Smooth muscle cell (in vitro differentiated cells): ENCODE measurements at regions not wholly inside any gene's neighbourhood (a gene's known extent, or its start where the extent isn't known, plus 50 kb on each side); places are given as distances from the start of the nearest gene placed in this dataset.

Experiments used
- DNase-seq: peaks from one replicate; lab custom pipeline; 2025; ENCODE audit not compliant: unreplicated experiment; lab: John Stamatoyannopoulos, UW
- H2AFZ ChIP-seq: fragments of 200-600 bp; sonication (generic); 2 replicates; pipeline ENCODE4 v1.6.0; 2016; ENCODE audit warnings: antibody characterized with exemption, low read depth, mild to moderate bottlenecking
- H3F3A ChIP-seq: fragments of 200-600 bp; sonication (generic); 2 replicates; pipeline ENCODE4 v1.6.0; 2017; ENCODE audit warnings: antibody characterized with exemption, low read depth
- H3K27ac ChIP-seq: fragments of 200-600 bp; sonication (generic); 2 replicates; pipeline ENCODE4 v1.5.1; 2016; ENCODE audit warnings: low read depth, mild to moderate bottlenecking
- H3K27me3 ChIP-seq: fragments of 200-600 bp; sonication (generic); 2 replicates; pipeline ENCODE4 v1.6.1; 2016; ENCODE audit warnings: low read depth, mild to moderate bottlenecking
- H3K36me3 ChIP-seq: fragments of 200-600 bp; sonication (generic); 2 replicates; pipeline ENCODE4 v1.5.1; 2016; ENCODE audit warnings: low read depth
- H3K4me1 ChIP-seq: fragments of 200-600 bp; sonication (generic); 2 replicates; pipeline ENCODE4 v1.5.1; 2016; ENCODE audit warnings: low read depth
- H3K4me2 ChIP-seq: fragments of 200-600 bp; sonication (generic); 2 replicates; pipeline ENCODE4 v1.6.0; 2016; ENCODE audit warnings: mild to moderate bottlenecking
- H3K4me3 ChIP-seq: fragments of 200-600 bp; sonication (generic); 2 replicates; pipeline ENCODE4 v1.5.1; 2016; ENCODE audit warnings: mild to moderate bottlenecking
- H3K79me2 ChIP-seq: fragments of 200-600 bp; sonication (generic); 2 replicates; pipeline ENCODE4 v1.6.0; 2016; ENCODE audit warnings: low read depth, mild to moderate bottlenecking
- H3K9ac ChIP-seq: fragments of 200-600 bp; sonication (generic); 2 replicates; pipeline ENCODE4 v1.6.0; 2016; ENCODE audit warnings: low read depth
- H3K9me3 ChIP-seq: fragments of 200-600 bp; sonication (generic); replicated peaks from 2 replicates; pipeline ENCODE4 v1.5.1; 2016; ENCODE audit warnings: low read depth
- H4K20me1 ChIP-seq: fragments of 200-600 bp; sonication (generic); 2 replicates; pipeline ENCODE4 v1.6.0; 2016; ENCODE audit warnings: low read depth
- WGBS: methylation state at CpG from one replicate; pipeline ENCODE4 v1.1.7; 2016; ENCODE audit warnings: low lambda C conversion rate; 5-methylcytosine and 5-hydroxymethylcytosine counted together
- TF ChIP-seq, protein P1 (sequence below): fragments of 200-600 bp; sonication (generic); IDR thresholded peaks from 2 replicates; pipeline ENCODE4 v1.5.1; 2017; ENCODE audit warnings: borderline replicate concordance, mild to moderate bottlenecking, antibody characterized with exemption; ENCODE audit not compliant: insufficient read depth, poor library complexity, severe bottlenecking

DNA sequence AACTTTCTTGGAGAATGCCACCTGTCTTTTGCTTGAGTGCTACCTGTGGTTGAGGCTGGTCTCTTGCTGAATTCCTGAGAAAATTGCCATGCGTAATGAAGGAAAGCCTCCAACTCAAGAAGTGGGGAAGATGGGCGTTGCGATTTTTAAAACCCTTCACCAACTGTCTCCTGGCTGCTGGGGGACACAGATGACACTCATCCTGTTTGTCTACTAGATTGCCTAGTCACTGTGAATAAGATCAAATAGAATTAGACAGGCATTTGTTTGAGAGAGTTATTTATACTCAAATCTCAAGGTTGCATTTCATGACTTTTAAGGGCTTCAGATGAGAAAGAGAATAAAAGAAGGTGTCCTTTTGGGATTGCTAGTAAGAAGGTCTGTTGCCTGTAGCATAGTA is 84.3 kb upstream of the MTPN start:
- DNase-seq, result no peak
- 83% methylated on average over 3 of the region's 3 CpGs for WGBS
- TF ChIP-seq, protein P1, sequence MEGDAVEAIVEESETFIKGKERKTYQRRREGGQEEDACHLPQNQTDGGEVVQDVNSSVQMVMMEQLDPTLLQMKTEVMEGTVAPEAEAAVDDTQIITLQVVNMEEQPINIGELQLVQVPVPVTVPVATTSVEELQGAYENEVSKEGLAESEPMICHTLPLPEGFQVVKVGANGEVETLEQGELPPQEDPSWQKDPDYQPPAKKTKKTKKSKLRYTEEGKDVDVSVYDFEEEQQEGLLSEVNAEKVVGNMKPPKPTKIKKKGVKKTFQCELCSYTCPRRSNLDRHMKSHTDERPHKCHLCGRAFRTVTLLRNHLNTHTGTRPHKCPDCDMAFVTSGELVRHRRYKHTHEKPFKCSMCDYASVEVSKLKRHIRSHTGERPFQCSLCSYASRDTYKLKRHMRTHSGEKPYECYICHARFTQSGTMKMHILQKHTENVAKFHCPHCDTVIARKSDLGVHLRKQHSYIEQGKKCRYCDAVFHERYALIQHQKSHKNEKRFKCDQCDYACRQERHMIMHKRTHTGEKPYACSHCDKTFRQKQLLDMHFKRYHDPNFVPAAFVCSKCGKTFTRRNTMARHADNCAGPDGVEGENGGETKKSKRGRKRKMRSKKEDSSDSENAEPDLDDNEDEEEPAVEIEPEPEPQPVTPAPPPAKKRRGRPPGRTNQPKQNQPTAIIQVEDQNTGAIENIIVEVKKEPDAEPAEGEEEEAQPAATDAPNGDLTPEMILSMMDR, result no peak
- Histone ChIP-seq H3K27me3 (no peaks in the 10 kb centered on the region), H3K4me2 (no peak overlapping the region), H3K4me3 (no peak overlapping the region), H3K36me3 (no peaks in the 10 kb centered on the region), H3K4me1 (peaks cover 11% of the 10 kb centered on the region), H4K20me1 (no peaks in the 10 kb centered on the region), H3F3A (peaks cover 4% of the 10 kb centered on the region), H3K9ac (no peak overlapping the region), H3K79me2 (no peaks in the 10 kb centered on the region), H2AFZ (no peak overlapping the region), H3K27ac (no peak overlapping the region), H3K9me3 (no peaks in the 10 kb centered on the region)

DNA sequence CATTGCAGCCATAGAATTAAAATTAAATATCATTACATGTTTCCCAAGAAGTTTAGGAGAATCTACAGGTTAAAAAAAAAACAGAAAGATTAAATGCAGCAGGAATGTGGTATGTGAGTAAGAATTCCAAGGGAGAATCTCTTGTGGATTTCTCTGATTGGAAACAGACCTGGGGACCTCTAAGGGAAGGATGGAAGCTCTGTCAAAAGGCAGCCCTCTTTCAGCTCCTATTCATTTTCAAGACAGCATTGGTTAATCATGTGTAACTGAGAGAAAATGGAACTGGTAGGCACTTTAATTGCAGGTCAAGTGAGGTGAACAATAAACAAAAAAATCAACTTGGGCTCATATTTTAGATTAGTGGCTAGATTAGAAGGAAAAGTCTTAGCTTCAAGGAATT is 81.4 kb upstream of the MTPN start:
- Histone ChIP-seq H3K27ac (no peak overlapping the region), H4K20me1 (no peaks in the 10 kb centered on the region), H3K36me3 (no peaks in the 10 kb centered on the region), H3K79me2 (no peaks in the 10 kb centered on the region), H3K4me3 (no peak overlapping the region), H3K9ac (no peak overlapping the region), H3K9me3 (no peaks in the 10 kb centered on the region), H3K27me3 (no peaks in the 10 kb centered on the region), H2AFZ (no peak overlapping the region), H3K4me2 (no peak overlapping the region), H3F3A (peaks cover 1% of the 10 kb centered on the region), H3K4me1 (peaks cover 11% of the 10 kb centered on the region)
- TF ChIP-seq, protein P1, result no peak
- no peak for DNase-seq

DNA sequence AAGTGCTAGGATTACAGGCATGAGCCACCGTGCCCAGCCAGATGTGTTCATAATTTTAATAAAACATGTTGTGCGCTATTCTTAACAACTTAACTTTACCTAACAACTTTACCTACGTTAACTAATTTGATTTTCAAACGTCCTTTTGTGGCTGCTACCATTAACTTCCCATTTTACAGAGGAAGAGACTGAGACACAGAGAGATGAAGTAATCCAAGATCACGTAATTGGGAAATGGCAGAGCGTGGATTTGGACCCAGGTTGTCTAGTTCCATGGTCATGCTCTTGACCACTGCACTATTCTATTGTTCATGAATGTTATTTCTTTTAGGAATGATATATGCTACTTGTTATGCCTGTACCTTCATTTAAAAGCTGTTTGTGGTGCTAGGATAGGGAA is 80.3 kb upstream of the MTPN start:
- no peak for DNase-seq
- TF ChIP-seq, protein P1, result no peak
- no peaks in the 10 kb centered on the region for H3K9me3 ChIP-seq
- H3K27ac ChIP-seq, result no peak overlapping the region
- no peaks in the 10 kb centered on the region for H3F3A ChIP-seq
- H3K79me2 ChIP-seq, result no peaks in the 10 kb centered on the region
- H3K36me3 ChIP-seq, result no peaks in the 10 kb centered on the region
- H3K27me3 ChIP-seq, result no peaks in the 10 kb centered on the region
- H2AFZ ChIP-seq, result no peak overlapping the region
- no peak overlapping the region for H3K9ac ChIP-seq
- WGBS, result 96% methylated on average over 6 of the region's 6 CpGs
- H4K20me1 ChIP-seq, result no peaks in the 10 kb centered on the region
- no peak overlapping the region for H3K4me3 ChIP-seq
- no peak overlapping the region for H3K4me2 ChIP-seq
- H3K4me1 ChIP-seq, result peaks cover 11% of the 10 kb centered on the region

DNA sequence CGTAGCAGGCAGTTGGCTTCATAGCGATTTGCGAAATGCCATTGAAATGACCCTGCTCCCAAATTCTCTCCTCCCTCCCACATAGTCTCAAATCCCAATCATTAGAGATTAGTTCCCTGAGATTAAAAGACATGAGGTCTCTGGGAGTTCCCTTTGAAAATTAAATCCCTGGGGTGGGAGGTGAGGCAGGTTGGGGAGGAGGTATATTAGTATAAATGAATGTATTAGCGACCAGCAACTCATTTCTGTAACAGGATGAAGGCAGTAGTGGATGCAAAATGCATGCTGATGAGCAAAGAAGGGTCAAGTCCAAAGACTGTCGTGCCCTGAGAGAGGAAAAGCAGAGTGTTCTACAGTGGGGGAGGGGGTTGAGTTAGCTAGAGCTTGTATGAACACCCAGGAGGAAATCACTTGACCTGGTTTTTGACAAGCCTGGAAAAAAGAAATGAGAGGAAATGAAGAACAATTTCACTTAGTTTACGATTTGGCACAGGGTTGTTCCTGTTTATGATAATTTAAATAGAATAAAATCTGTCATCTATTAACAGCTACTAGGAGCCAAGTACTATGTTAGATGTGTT is 79.6 kb upstream of the MTPN start:
- Histone ChIP-seq H3K9ac (no peak overlapping the region), H3K27ac (no peak overlapping the region), H3K4me2 (no peak overlapping the region), H3K27me3 (no peaks in the 10 kb centered on the region), H3K4me3 (no peak overlapping the region), H2AFZ (no peak overlapping the region), H3F3A (no peaks in the 10 kb centered on the region), H3K4me1 (peaks cover 11% of the 10 kb centered on the region), H3K79me2 (no peaks in the 10 kb centered on the region), H4K20me1 (no peaks in the 10 kb centered on the region), H3K36me3 (no peaks in the 10 kb centered on the region), H3K9me3 (no peaks in the 10 kb centered on the region)
- no peak for DNase-seq
- 68% methylated on average over 6 of the region's 6 CpGs for WGBS
- TF ChIP-seq, protein P1, result no peak
